Body of pancreas (tissue), 4 donors: ENCODE measurements at regions not wholly inside any gene's neighbourhood (a gene's known extent, or its start where the extent isn't known, plus 50 kb on each side); places are given as distances from the start of the nearest gene placed in this dataset.

Experiments
- ATAC-seq: fragments of 150-250 bp; one replicate; pipeline ENCODE4 v1.9.1; 2016
- DNase-seq, 4 donors: peaks; one replicate each; pipeline ENCODE4 v3.0.0-alpha.2; 2019
- H3K27ac ChIP-seq, 4 donors: fragments of 200-600 bp; sonication (generic); 1 replicate in 3 of 4; 2 replicates in 1 of 4; pipeline versions ENCODE4 v1.5.1 to v1.6.1; 2016 to 2019; ENCODE audit warnings: mild to moderate bottlenecking in 1 of 4, mixed read lengths in 1 of 4, moderate library complexity in 1 of 4
- H3K27me3 ChIP-seq, 2 donors: fragments of 200-600 bp; sonication (generic); one replicate each; pipeline ENCODE4 v1.6.0; 2016; ENCODE audit warnings: mild to moderate bottlenecking in 1 of 2
- H3K36me3 ChIP-seq, 2 donors: fragments of 200-600 bp; sonication (generic); replicated peaks in 1 of 2; 2 replicates each; pipeline ENCODE4 v1.5.1; 2016; ENCODE audit warnings: low read depth in 2 of 2; ENCODE audit not compliant: insufficient read depth in 1 of 2
- H3K4me1 ChIP-seq: fragments of 200-600 bp; sonication (generic); one replicate; pipeline ENCODE4 v1.6.0; 2016
- H3K4me3 ChIP-seq, 2 donors: fragments of 200-600 bp; sonication (generic); 1 replicate in 1 of 2; 2 replicates in 1 of 2; pipeline ENCODE4 v1.5.1; 2016 to 2019
- H3K9me3 ChIP-seq, 3 donors: fragments of 200-600 bp; sonication (generic); 1 replicate in 2 of 3; 2 replicates in 1 of 3; pipeline ENCODE4 v1.5.1; 2016
- POLR2A ChIP-seq, 3 donors: fragments of 450-650 bp; IDR thresholded peaks; one replicate each; pipeline ENCODE4 v1.6.1; 2016; ENCODE audit warnings: antibody characterized with exemption in 3 of 3, mild to moderate bottlenecking in 2 of 3
- WGBS, 2 donors: methylation state at CpG; one replicate each; pipeline ENCODE4 v1.1.5; 2017; 5-methylcytosine and 5-hydroxymethylcytosine counted together
- intact Hi-C: fragments of 100-400 bp; cut with DNase I; formaldehyde crosslinking; loops from one replicate; pipeline ENCODE4 v1.15.1; 2023
- TF ChIP-seq, protein P1 (sequence below), 7 experiments: fragments of 450-650 bp in 4 of 7; fragments of 200-600 bp in 3 of 7; sonication (generic) in 3 of 7; IDR thresholded peaks; one replicate each; pipeline ENCODE4 v1.5.1; 2016 to 2019; ENCODE audit warnings: antibody characterized with exemption in 7 of 7

DNA sequence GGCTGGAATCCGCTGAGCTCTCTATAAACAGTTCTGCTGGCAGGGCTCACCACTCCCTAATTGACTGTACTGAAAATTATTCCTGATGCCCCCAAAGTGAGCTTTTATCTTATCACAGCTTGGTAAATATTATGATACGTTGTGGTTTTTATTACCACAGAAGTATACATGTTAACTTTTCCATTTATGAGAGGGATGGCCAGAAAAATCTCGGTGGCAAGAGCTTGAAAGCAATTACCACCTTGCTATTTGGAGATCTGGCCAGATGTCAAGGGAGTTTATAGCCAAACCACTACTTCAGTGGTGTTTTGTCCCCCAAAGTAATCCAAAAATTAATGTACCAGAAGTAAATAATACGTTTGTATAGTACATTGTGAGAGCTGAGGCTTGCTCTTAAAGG, 75.4 kb upstream of the RCN1 start:
- ATAC-seq, result no peak
- no peak for TF ChIP-seq POLR2A (IDR thresholded peaks at IDR 0.05)
- TF ChIP-seq, protein P1, sequence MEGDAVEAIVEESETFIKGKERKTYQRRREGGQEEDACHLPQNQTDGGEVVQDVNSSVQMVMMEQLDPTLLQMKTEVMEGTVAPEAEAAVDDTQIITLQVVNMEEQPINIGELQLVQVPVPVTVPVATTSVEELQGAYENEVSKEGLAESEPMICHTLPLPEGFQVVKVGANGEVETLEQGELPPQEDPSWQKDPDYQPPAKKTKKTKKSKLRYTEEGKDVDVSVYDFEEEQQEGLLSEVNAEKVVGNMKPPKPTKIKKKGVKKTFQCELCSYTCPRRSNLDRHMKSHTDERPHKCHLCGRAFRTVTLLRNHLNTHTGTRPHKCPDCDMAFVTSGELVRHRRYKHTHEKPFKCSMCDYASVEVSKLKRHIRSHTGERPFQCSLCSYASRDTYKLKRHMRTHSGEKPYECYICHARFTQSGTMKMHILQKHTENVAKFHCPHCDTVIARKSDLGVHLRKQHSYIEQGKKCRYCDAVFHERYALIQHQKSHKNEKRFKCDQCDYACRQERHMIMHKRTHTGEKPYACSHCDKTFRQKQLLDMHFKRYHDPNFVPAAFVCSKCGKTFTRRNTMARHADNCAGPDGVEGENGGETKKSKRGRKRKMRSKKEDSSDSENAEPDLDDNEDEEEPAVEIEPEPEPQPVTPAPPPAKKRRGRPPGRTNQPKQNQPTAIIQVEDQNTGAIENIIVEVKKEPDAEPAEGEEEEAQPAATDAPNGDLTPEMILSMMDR (IDR thresholded peaks at IDR 0.05), result no peak
- no peak overlapping the region for H3K4me3 ChIP-seq
- no peaks in the 10 kb centered on the region for H3K9me3 ChIP-seq
- H3K4me1 ChIP-seq, result no peaks in the 10 kb centered on the region
- DNase-seq, result no peak
- no peak overlapping the region for H3K27ac ChIP-seq
- WGBS, 2 donors, result 49 to 52% methylated on average over 4 of the region's 4 CpGs
- no peaks in the 10 kb centered on the region for H3K36me3 ChIP-seq
- no peaks in the 10 kb centered on the region for H3K27me3 ChIP-seq
- intact Hi-C loops, result no loop called here

DNA sequence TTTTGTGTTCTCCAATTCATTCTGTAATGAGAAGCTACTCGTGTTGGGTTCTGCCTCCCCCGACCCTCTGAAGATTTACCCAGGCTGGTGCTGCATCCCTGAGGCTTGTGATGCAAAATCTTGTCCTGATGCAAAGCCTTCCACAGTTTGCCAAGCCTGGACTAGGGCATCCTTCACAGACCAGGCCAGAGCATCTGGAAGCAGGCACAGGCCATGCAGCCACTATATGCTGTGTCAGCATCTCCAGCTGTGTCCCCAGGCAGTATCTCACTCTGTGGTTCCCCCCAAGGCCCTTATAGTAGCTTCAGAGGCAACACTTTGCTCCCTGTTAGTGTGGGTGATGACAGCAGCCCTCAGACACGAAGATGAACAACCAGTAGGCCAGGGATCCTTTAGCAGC, 77.3 kb upstream of the RCN1 start:
- Histone ChIP-seq H3K27me3 (no peaks in the 10 kb centered on the region), H3K27ac (no peak overlapping the region), H3K4me3 (no peak overlapping the region), H3K9me3 (no peaks in the 10 kb centered on the region), H3K36me3 (no peaks in the 10 kb centered on the region), H3K4me1 (no peaks in the 10 kb centered on the region)
- intact Hi-C loops, result no loop called here
- TF ChIP-seq, protein P1 (IDR thresholded peaks at IDR 0.05), result no peak
- no peak for TF ChIP-seq POLR2A (IDR thresholded peaks at IDR 0.05)
- ATAC-seq (no peak), DNase-seq (no peak)
- WGBS, 2 donors, result 25 to 36% methylated on average over 3 of the region's 3 CpGs

DNA sequence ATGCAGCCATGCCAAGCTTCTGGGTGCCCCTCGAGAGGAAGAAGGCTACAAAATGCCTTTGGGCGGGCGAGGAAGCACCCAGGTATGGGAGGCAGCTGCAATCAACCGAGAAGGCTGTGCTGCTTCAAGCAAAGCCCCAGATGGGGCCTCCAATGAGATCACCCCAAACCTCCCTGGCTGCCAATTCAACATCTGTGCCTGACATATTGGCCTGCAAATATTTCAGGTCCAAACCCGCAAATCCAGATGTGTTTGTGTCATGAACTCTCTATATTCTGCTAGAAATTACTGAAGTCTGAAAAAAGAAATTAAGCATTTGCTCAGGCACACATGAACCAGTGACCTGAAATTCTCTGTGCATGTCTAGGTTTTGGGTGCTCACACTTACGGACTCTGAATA, 78.8 kb upstream of the RCN1 start:
- WGBS, 2 donors, result 57 to 62% methylated on average over 6 of the region's 6 CpGs
- Histone ChIP-seq H3K9me3 (no peaks in the 10 kb centered on the region), H3K4me3 (no peak overlapping the region), H3K36me3 (no peaks in the 10 kb centered on the region), H3K4me1 (no peaks in the 10 kb centered on the region), H3K27ac (no peak overlapping the region), H3K27me3 (no peaks in the 10 kb centered on the region)
- intact Hi-C loops, result no loop called here
- no peak for TF ChIP-seq POLR2A (IDR thresholded peaks at IDR 0.05)
- TF ChIP-seq, protein P1 (IDR thresholded peaks at IDR 0.05), result no peak
- DNase-seq (no peak), ATAC-seq (no peak)

DNA sequence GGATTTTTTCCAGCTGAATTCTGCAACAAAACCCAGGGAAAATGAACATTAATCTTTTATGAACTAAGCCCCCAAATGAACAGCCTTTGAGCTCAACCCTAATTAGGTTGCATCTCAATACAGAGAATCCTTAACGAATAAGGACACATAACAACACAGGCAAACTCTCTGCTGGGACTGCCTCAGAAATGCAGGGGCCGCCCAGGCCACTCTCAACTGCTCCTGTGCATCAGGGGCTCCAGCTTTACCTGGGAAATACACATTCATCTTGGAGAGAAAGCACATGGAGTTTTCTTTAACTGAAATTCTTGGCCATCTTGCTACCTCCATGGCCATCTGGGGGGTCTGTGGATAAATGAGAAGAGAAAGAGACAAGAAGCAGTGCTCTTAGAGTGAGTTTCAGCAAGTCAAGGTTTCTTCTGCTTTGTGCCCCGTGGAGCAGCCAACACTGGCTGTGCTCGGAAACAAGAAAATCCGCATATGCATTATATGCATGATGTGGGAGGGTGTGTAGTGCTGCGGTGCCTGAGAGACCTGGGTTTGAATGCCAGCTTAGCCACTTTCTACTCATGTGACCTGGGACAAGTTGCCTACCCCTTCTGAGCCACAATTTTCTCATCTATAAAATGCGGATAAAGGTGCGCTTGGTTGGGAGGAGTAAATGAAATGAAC, 81.9 kb upstream of the RCN1 start:
- H3K27me3 ChIP-seq, result no peaks in the 10 kb centered on the region
- TF ChIP-seq, protein P1 (IDR thresholded peaks at IDR 0.05), result no peak
- no peak for TF ChIP-seq POLR2A (IDR thresholded peaks at IDR 0.05)
- H3K9me3 ChIP-seq, result no peaks in the 10 kb centered on the region
- ATAC-seq (no peak), DNase-seq (no peak)
- no peak overlapping the region for H3K27ac ChIP-seq
- no peak overlapping the region for H3K4me3 ChIP-seq
- intact Hi-C loops, result no loop called here
- H3K36me3 ChIP-seq, result no peaks in the 10 kb centered on the region
- 48 to 66% methylated on average over 8 of the region's 8 CpGs for WGBS, 2 donors
- no peaks in the 10 kb centered on the region for H3K4me1 ChIP-seq

DNA sequence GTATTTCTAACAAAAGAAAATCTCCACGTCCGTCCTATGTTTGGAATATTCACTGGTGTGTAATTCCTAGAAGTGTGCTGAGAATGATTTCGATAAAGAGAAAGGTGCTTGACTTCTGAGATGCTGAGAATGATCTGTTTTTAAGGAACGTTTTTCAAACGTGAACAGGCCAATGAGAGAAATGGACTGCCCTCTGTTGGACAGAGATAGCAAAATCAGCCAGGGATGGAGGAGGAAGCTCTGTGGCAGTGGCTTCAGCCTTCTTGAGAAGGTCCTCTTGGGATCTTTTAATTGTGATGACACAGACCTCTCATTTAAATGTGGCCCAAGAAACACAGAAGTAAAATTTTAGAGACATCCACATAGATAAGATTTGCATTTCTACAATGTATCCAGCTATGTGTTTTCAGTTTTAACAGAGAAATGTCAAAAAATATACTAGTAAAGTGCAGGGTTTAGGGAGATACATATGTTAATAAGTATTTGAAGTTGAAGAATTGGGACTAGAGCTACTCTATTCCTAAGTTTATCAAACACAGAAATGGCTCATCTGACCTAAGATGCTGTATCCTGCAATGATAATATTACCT, 84.0 kb upstream of the RCN1 start:
- H3K9me3 ChIP-seq, result no peaks in the 10 kb centered on the region
- no peak overlapping the region for H3K4me3 ChIP-seq
- no peaks in the 10 kb centered on the region for H3K4me1 ChIP-seq
- TF ChIP-seq, protein P1 (IDR thresholded peaks at IDR 0.05), result peak in 6 of 7 experiments; percentile 33 to 44 (median 40)
- no peak for TF ChIP-seq POLR2A (IDR thresholded peaks at IDR 0.05)
- H3K27me3 ChIP-seq, result no peaks in the 10 kb centered on the region
- H3K36me3 ChIP-seq, result no peaks in the 10 kb centered on the region
- whole genome bisulfite sequencing, 2 donors, result 7 to 11% methylated on average over 5 of the region's 5 CpGs
- H3K27ac ChIP-seq, result no peak overlapping the region
- ATAC-seq (peak; percentile 42), DNase-seq (peak in 2 of 4 donors; percentile 19 to 20)
- intact Hi-C loops, result no loop called here
